Activated CD4-positive, alpha-beta memory T cell treated with anti-CD3 and anti-CD28 coated beads, Interleukin-2, amount 10 ng/mL, durations not matched to agents 7 days and 5 days (primary cell): ENCODE measurements at regions not wholly inside any gene's neighbourhood (a gene's known extent, or its start where the extent isn't known, plus 50 kb on each side); places are given as distances from the start of the nearest gene placed in this dataset.

ENCODE experiments used
- CTCF ChIA-PET: fragments of 350-600 bp; sonication (Branson Sonifier 250); formaldehyde crosslinking; loops from one replicate; lab custom pipeline; 2021; ENCODE audit warnings: antibody characterized with exemption, inconsistent platforms; lab: Charles Lee
- POLR2A ChIA-PET: fragments of 350-600 bp; sonication (Branson Sonifier 250); formaldehyde crosslinking; loops from one replicate; lab custom pipeline; 2021; ENCODE audit warnings: antibody characterized with exemption; lab: Charles Lee
- DNase-seq: peaks from one replicate; pipeline ENCODE4 v3.0.0-alpha.2; 2020
- H3K27ac Mint-ChIP-seq: one replicate; pipeline ENCODE4 v1.8.0; 2021; ENCODE audit warnings: mild to moderate bottlenecking, mixed read lengths
- H3K27me3 Mint-ChIP-seq: one replicate; pipeline ENCODE4 v1.8.0; 2021; ENCODE audit warnings: mixed read lengths
- H3K36me3 Mint-ChIP-seq: one replicate; pipeline ENCODE4 v1.8.0; 2021; ENCODE audit warnings: low read depth, mixed read lengths
- H3K4me1 Mint-ChIP-seq: one replicate; pipeline ENCODE4 v1.8.0; 2021; ENCODE audit warnings: mixed read lengths
- H3K4me3 Mint-ChIP-seq: one replicate; pipeline ENCODE4 v1.8.0; 2021; ENCODE audit warnings: mild to moderate bottlenecking, mixed read lengths
- H3K9me3 Mint-ChIP-seq: one replicate; pipeline ENCODE4 v1.8.0; 2021; ENCODE audit warnings: mixed read lengths

GRCh38 chr16:56038564-56039098 lies 152.7 kb upstream of the GNAO1 start:
- Mint-ChIP-seq H3K9me3 (no peaks in the 10 kb centered on the region), H3K4me1 (no peaks in the 10 kb centered on the region), H3K36me3 (no peaks in the 10 kb centered on the region), H3K27me3 (peaks cover 10% of the 10 kb centered on the region), H3K27ac (no peak overlapping the region), H3K4me3 (no peak overlapping the region)
- ChIA-PET CTCF (no interaction called here), POLR2A (no interaction called here)
- DNase-seq: no peak

GRCh38 chr16:56032072-56032471 lies 156.9 kb upstream of the CES5A start:
- no peaks in the 10 kb centered on the region for H3K4me1 Mint-ChIP-seq
- DNase-seq: no peak
- peaks cover 18% of the 10 kb centered on the region for H3K27me3 Mint-ChIP-seq
- H3K9me3 Mint-ChIP-seq: no peaks in the 10 kb centered on the region
- H3K27ac Mint-ChIP-seq: no peak overlapping the region
- POLR2A ChIA-PET: no interaction called here
- CTCF ChIA-PET: no interaction called here
- no peaks in the 10 kb centered on the region for H3K36me3 Mint-ChIP-seq
- no peak overlapping the region for H3K4me3 Mint-ChIP-seq

DNA sequence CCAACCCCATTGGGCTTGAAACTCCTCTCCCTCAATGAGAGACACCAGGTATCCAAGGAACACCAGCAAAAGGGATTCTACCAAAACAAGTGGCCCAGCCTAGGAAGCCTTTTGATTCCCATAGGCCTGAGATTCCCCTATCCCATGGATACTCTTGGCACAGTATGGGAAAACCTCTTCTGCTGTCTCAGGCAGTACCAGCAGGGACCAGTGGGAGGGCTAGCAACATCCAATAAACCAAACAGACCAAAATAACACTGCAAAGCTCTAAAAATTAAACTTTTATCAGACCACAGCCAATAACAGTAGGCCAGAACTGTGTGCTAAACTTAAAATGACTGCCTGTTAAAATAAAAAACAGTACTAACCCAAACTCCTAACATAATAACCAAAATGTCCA lies 153.9 kb upstream of the CES5A start:
- H3K9me3 Mint-ChIP-seq: no peaks in the 10 kb centered on the region
- H3K4me3 Mint-ChIP-seq: no peak overlapping the region
- ChIA-PET POLR2A (no interaction called here), CTCF (no interaction called here)
- no peaks in the 10 kb centered on the region for H3K36me3 Mint-ChIP-seq
- no peaks in the 10 kb centered on the region for H3K4me1 Mint-ChIP-seq
- no peak for DNase-seq
- no peak overlapping the region for H3K27ac Mint-ChIP-seq
- peaks cover 16% of the 10 kb centered on the region for H3K27me3 Mint-ChIP-seq

DNA sequence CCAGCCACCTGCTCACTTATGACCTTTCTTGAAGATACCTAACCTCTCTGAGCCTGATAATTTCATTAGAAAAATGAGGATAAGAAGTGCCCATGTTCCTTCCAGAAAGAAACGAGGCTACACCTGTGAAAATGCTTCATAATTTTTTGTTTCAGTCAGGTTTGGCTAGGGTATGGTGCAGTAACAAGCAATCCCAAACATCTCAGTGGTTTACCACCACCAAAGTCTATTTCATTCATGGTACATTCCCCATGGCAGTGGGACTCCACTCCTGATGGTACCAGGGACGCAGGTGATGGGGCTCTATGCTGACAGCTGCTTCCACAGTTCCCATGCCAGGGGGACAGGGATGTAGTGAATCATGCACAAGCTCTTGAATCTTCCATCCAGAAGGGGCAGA lies 147.6 kb upstream of the CES5A start:
- no peak for DNase-seq
- ChIA-PET CTCF (no interaction called here), POLR2A (no interaction called here)
- no peaks in the 10 kb centered on the region for H3K4me1 Mint-ChIP-seq
- peaks cover 4% of the 10 kb centered on the region for H3K27me3 Mint-ChIP-seq
- no peak overlapping the region for H3K4me3 Mint-ChIP-seq
- no peaks in the 10 kb centered on the region for H3K36me3 Mint-ChIP-seq
- H3K27ac Mint-ChIP-seq: no peak overlapping the region
- H3K9me3 Mint-ChIP-seq: no peaks in the 10 kb centered on the region

- CTCF ChIA-PET: no interaction called here
- Mint-ChIP-seq H3K27me3 (no peaks in the 10 kb centered on the region), H3K4me3 (no peak overlapping the region), H3K36me3 (no peaks in the 10 kb centered on the region), H3K4me1 (no peaks in the 10 kb centered on the region), H3K9me3 (no peaks in the 10 kb centered on the region), H3K27ac (no peak overlapping the region)
- no peak for DNase-seq
- POLR2A ChIA-PET: no interaction called here
These were observed 144.1 kb upstream of the CES5A start for GRCh38 chr16:56019274-56019673.

GRCh38 chr16:56013962-56014552 lies 138.9 kb upstream of the CES5A start:
- no peaks in the 10 kb centered on the region for H3K4me1 Mint-ChIP-seq
- ChIA-PET CTCF (no interaction called here), POLR2A (no interaction called here)
- H3K9me3 Mint-ChIP-seq: no peaks in the 10 kb centered on the region
- H3K36me3 Mint-ChIP-seq: no peaks in the 10 kb centered on the region
- DNase-seq: peak; percentile 56
- no peak overlapping the region for H3K27ac Mint-ChIP-seq
- H3K4me3 Mint-ChIP-seq: no peak overlapping the region
- H3K27me3 Mint-ChIP-seq: peaks cover 2% of the 10 kb centered on the region

DNA sequence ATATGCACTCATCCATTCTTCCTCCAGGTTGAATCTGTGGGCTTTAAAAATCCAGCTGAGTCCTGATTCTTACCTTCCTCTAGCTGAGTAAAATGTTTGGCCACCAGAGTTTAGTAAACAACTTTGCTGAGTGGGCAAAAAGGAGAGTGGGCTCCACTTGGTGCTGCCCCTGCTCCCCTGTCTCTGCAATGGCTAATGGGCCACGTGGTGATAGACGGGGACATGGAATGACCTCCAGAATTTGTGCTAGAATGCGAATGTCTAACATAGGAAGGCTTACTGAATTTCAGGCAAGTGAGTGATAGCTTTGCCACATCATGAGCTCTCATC lies 137.3 kb upstream of the CES5A start:
- Mint-ChIP-seq H3K4me3 (no peak overlapping the region), H3K9me3 (no peaks in the 10 kb centered on the region), H3K4me1 (no peaks in the 10 kb centered on the region), H3K27me3 (peaks cover 2% of the 10 kb centered on the region), H3K36me3 (no peaks in the 10 kb centered on the region), H3K27ac (no peak overlapping the region)
- ChIA-PET CTCF (no interaction called here), POLR2A (no interaction called here)
- no peak for DNase-seq

DNA sequence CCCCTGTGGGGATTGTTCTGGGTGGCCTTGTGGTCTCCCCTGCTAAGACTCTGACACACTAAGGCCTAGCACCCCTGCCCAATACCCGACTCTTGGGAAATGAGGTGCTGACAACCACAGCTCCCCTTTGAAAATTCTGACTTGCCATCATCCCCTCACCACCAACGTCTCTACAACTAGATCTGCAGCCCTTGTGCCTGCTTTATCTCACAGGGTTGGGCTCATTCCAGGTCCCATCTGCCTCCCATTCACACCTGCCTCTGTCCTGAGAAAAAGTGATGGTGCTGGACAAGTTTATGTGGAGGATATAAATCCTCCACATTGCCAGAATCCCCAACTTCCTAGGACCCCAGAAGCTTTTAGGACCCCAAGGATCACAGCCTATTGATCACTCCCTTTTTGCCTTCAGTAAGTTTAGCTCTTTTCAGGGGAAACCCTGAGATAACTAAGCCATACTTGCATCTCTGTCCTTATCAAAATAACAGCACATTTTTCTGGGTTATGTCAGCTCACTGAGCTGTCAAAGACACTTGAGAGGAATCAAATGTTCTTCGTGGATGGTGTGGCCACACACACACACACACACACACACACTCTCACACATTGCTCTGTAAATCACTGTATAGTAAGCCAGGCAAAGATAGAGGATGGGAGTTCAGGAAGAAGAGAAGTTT lies 136.8 kb upstream of the CES5A start:
- Mint-ChIP-seq H3K4me3 (no peak overlapping the region), H3K27me3 (peaks cover 2% of the 10 kb centered on the region), H3K27ac (no peak overlapping the region), H3K9me3 (no peaks in the 10 kb centered on the region), H3K4me1 (no peaks in the 10 kb centered on the region), H3K36me3 (no peaks in the 10 kb centered on the region)
- ChIA-PET POLR2A (no interaction called here), CTCF (no interaction called here)
- no peak for DNase-seq

- ChIA-PET CTCF (no interaction called here), POLR2A (no interaction called here)
- DNase-seq: no peak
- no peak overlapping the region for H3K27ac Mint-ChIP-seq
- H3K27me3 Mint-ChIP-seq: peaks cover 4% of the 10 kb centered on the region
- H3K9me3 Mint-ChIP-seq: no peaks in the 10 kb centered on the region
- H3K36me3 Mint-ChIP-seq: no peaks in the 10 kb centered on the region
- no peak overlapping the region for H3K4me3 Mint-ChIP-seq
- H3K4me1 Mint-ChIP-seq: no peaks in the 10 kb centered on the region
These were observed 130.8 kb upstream of the CES5A start for GRCh38 chr16:56005958-56006357.

DNA sequence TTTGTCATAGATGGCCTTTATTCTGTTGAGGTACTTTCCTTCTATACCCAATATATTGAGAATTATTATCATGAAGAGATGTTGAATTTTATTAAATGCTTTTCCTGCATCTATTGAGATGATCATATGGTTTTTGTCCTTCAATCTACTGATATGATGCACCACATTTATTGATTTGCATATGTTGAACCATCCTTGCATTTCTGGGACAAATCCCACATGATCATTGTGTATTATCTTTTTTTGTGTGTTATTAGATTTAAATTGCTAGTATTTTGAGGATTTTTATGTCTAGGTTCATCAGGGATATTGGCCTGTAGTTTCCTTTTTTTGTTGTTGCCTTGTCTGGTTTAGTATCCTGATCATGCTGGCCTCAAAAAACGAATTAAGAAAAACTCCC lies 124.5 kb upstream of the CES5A start:
- CTCF ChIA-PET: no interaction called here
- POLR2A ChIA-PET: no interaction called here
- no peak for DNase-seq
- Mint-ChIP-seq H3K4me1 (no peaks in the 10 kb centered on the region), H3K9me3 (no peaks in the 10 kb centered on the region), H3K4me3 (no peak overlapping the region), H3K27me3 (peaks cover 2% of the 10 kb centered on the region), H3K27ac (no peak overlapping the region), H3K36me3 (no peaks in the 10 kb centered on the region)

- CTCF ChIA-PET: no interaction called here
- no peaks in the 10 kb centered on the region for H3K9me3 Mint-ChIP-seq
- DNase-seq: no peak
- H3K4me3 Mint-ChIP-seq: no peak overlapping the region
- no peaks in the 10 kb centered on the region for H3K36me3 Mint-ChIP-seq
- H3K4me1 Mint-ChIP-seq: no peaks in the 10 kb centered on the region
- H3K27ac Mint-ChIP-seq: no peak overlapping the region
- POLR2A ChIA-PET: no interaction called here
- peaks cover 2% of the 10 kb centered on the region for H3K27me3 Mint-ChIP-seq
These were observed 117.9 kb upstream of the CES5A start for GRCh38 chr16:55993088-55993487.

- Mint-ChIP-seq H3K36me3 (no peaks in the 10 kb centered on the region), H3K4me1 (no peaks in the 10 kb centered on the region)
These were observed 117.4 kb upstream of the CES5A start for GRCh38 chr16:55992551-55992950.

GRCh38 chr16:55991843-55992242 lies 116.7 kb upstream of the CES5A start:
- H3K9me3 Mint-ChIP-seq: no peaks in the 10 kb centered on the region
- ChIA-PET CTCF (no interaction called here), POLR2A (no interaction called here)
- peaks cover 2% of the 10 kb centered on the region for H3K27me3 Mint-ChIP-seq
- H3K36me3 Mint-ChIP-seq: no peaks in the 10 kb centered on the region
- no peak for DNase-seq
- H3K4me3 Mint-ChIP-seq: no peak overlapping the region
- no peaks in the 10 kb centered on the region for H3K4me1 Mint-ChIP-seq
- H3K27ac Mint-ChIP-seq: no peak overlapping the region

More at GRCh38 chr16:55992551-55992950, 117.4 kb upstream of the CES5A start:
- Mint-ChIP-seq H3K9me3 (no peaks in the 10 kb centered on the region), H3K27ac (no peak overlapping the region), H3K4me3 (no peak overlapping the region), H3K27me3 (peaks cover 2% of the 10 kb centered on the region)
- POLR2A ChIA-PET: no interaction called here
- CTCF ChIA-PET: no interaction called here
- no peak for DNase-seq

DNA sequence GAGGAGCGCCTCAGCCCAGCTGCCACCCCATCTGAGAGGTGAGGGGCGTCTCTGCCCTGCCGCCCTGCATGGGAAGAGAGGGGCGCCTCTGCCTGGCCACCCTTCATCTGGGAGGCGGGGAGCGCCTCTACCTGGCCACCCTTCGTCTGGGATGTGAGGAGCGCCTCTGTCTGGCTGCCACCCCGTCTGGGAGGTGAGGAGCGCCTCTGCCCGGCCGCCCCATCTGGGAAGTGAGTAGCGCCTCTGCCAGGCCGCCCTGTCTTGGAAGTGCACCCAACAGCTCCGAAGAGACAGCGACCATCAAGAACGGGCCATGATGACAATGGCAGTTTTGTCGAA lies 114.4 kb upstream of the CES5A start:
- H3K27ac Mint-ChIP-seq: no peak overlapping the region
- no peak overlapping the region for H3K4me3 Mint-ChIP-seq
- no peaks in the 10 kb centered on the region for H3K4me1 Mint-ChIP-seq
- H3K9me3 Mint-ChIP-seq: no peaks in the 10 kb centered on the region
- no peaks in the 10 kb centered on the region for H3K36me3 Mint-ChIP-seq
- POLR2A ChIA-PET: no interaction called here
- DNase-seq: no peak
- peaks cover 5% of the 10 kb centered on the region for H3K27me3 Mint-ChIP-seq
- CTCF ChIA-PET: no interaction called here
